Esophagus muscularis mucosa (tissue), 4 donors: ENCODE measurements at regions not wholly inside any gene's neighbourhood (a gene's known extent, or its start where the extent isn't known, plus 50 kb on each side); places are given as distances from the start of the nearest gene placed in this dataset.

Experiments used
- DNase-seq: peaks from one replicate; pipeline ENCODE4 v3.0.0-alpha.2; 2017; ENCODE audit errors: extremely low spot score
- H3K27ac ChIP-seq, 4 donors: fragments of 200-600 bp; sonication (generic); replicated peaks in 1 of 4; 1 replicate in 3 of 4; 2 replicates in 1 of 4; pipeline ENCODE4 v1.5.1; 2016 to 2019; ENCODE audit warnings: mild to moderate bottlenecking in 1 of 4
- H3K27me3 ChIP-seq, 4 donors: fragments of 200-600 bp; sonication (generic); one replicate each; pipeline versions ENCODE4 v1.5.1 to v1.6.0; 2016 to 2019
- H3K36me3 ChIP-seq, 4 donors: fragments of 200-600 bp; sonication (generic); one replicate each; pipeline ENCODE4 v1.5.1; 2016 to 2019
- H3K4me1 ChIP-seq, 4 donors: fragments of 200-600 bp; sonication (generic); one replicate each; pipeline ENCODE4 v1.5.1; 2016 to 2019
- H3K4me3 ChIP-seq, 4 donors: fragments of 200-600 bp; sonication (generic); 1 replicate in 2 of 4; 2 replicates in 2 of 4; pipeline ENCODE4 v1.5.1; 2016 to 2019; ENCODE audit warnings: mild to moderate bottlenecking in 4 of 4, moderate library complexity in 1 of 4
- H3K9me3 ChIP-seq, 4 donors: fragments of 200-600 bp; sonication (generic); 1 replicate in 3 of 4; 2 replicates in 1 of 4; pipeline ENCODE4 v1.5.1; 2016 to 2019
- CTCF ChIP-seq, 3 experiments: fragments of 200-600 bp in 2 of 3; fragments of 450-650 bp in 1 of 3; sonication (generic) in 2 of 3; IDR thresholded peaks; one replicate each; pipeline ENCODE4 v1.5.1; 2017 to 2019; ENCODE audit warnings: antibody characterized with exemption in 3 of 3, mild to moderate bottlenecking in 2 of 3, moderate library complexity in 1 of 3
- EP300 ChIP-seq: sonication (generic); formaldehyde crosslinking; IDR thresholded peaks from one replicate; pipeline ENCODE4 v1.6.1; 2017; ENCODE audit warnings: antibody characterized with exemption
- POLR2A ChIP-seq: fragments of 450-650 bp; IDR thresholded peaks from one replicate; pipeline ENCODE4 v1.6.1; 2017; ENCODE audit warnings: antibody characterized with exemption, moderate library complexity, mild to moderate bottlenecking, low read depth
- POLR2AphosphoS5 ChIP-seq, 2 donors: sonication (generic); formaldehyde crosslinking; IDR thresholded peaks; one replicate each; pipeline ENCODE4 v1.6.1; 2017; ENCODE audit warnings: antibody characterized with exemption in 2 of 2
- WGBS: methylation state at CpG from one replicate; pipeline ENCODE4 v1.1.5; 2018; 5-methylcytosine and 5-hydroxymethylcytosine counted together
- intact Hi-C: fragments of 100-400 bp; cut with DNase I; formaldehyde crosslinking; loops from one replicate; pipeline ENCODE4 v1.15.1; 2023

GRCh38 chr4:43379016-43379415 lies 486.5 kb downstream of the GRXCR1 start:
- DNase-seq: no peak
- 83% methylated on average over 1 of the region's 1 CpG for WGBS
- Histone ChIP-seq H3K4me3 (no peak overlapping the region), H3K27me3 (no peaks in the 10 kb centered on the region), H3K4me1 (no peaks in the 10 kb centered on the region), H3K27ac (no peak overlapping the region), H3K9me3 (no peaks in the 10 kb centered on the region), H3K36me3 (no peaks in the 10 kb centered on the region)
- no peak for TF ChIP-seq CTCF (IDR thresholded peaks at IDR 0.05)
- no peak for TF ChIP-seq POLR2A
- TF ChIP-seq POLR2AphosphoS5 (IDR thresholded peaks at IDR 0.05): no peak
- no peak for TF ChIP-seq EP300
- intact Hi-C loops: no loop called here

- no peaks in the 10 kb centered on the region for H3K9me3 ChIP-seq
- 49% methylated on average over 2 of the region's 2 CpGs for WGBS
- H3K27ac ChIP-seq: no peak overlapping the region
- no peak for DNase-seq
- no peak for TF ChIP-seq EP300
- no peak for TF ChIP-seq POLR2AphosphoS5 (IDR thresholded peaks at IDR 0.05)
- TF ChIP-seq CTCF (IDR thresholded peaks at IDR 0.05): no peak
- TF ChIP-seq POLR2A: no peak
- H3K27me3 ChIP-seq: no peaks in the 10 kb centered on the region
- intact Hi-C loops: no loop called here
- no peak overlapping the region for H3K4me3 ChIP-seq
- H3K36me3 ChIP-seq: no peaks in the 10 kb centered on the region
- no peaks in the 10 kb centered on the region for H3K4me1 ChIP-seq
These were observed 487.6 kb downstream of the GRXCR1 start for GRCh38 chr4:43380093-43380492.

- Histone ChIP-seq H3K27me3 (no peaks in the 10 kb centered on the region), H3K4me3 (no peak overlapping the region), H3K4me1 (no peaks in the 10 kb centered on the region), H3K27ac (no peak overlapping the region), H3K9me3 (no peaks in the 10 kb centered on the region), H3K36me3 (no peaks in the 10 kb centered on the region)
- WGBS: 37% methylated on average over 1 of the region's 1 CpG
- TF ChIP-seq EP300: no peak
- TF ChIP-seq POLR2A: no peak
- no peak for TF ChIP-seq POLR2AphosphoS5 (IDR thresholded peaks at IDR 0.05)
- TF ChIP-seq CTCF (IDR thresholded peaks at IDR 0.05): no peak
- DNase-seq: no peak
- intact Hi-C loops: no loop called here
These were observed 498.6 kb downstream of the GRXCR1 start for GRCh38 chr4:43391069-43391468.

GRCh38 chr4:43394976-43395375 lies 502.5 kb downstream of the GRXCR1 start:
- intact Hi-C loops: no loop called here
- no peaks in the 10 kb centered on the region for H3K9me3 ChIP-seq
- no peaks in the 10 kb centered on the region for H3K4me1 ChIP-seq
- H3K4me3 ChIP-seq: no peak overlapping the region
- 61% methylated on average over 2 of the region's 3 CpGs for WGBS
- no peaks in the 10 kb centered on the region for H3K36me3 ChIP-seq
- TF ChIP-seq POLR2AphosphoS5 (IDR thresholded peaks at IDR 0.05) (no peak), CTCF (IDR thresholded peaks at IDR 0.05) (no peak), POLR2A (no peak), EP300 (no peak)
- DNase-seq: no peak
- H3K27me3 ChIP-seq: no peaks in the 10 kb centered on the region
- H3K27ac ChIP-seq: no peak overlapping the region

- no peaks in the 10 kb centered on the region for H3K27me3 ChIP-seq
- no peak overlapping the region for H3K27ac ChIP-seq
- H3K4me1 ChIP-seq: no peaks in the 10 kb centered on the region
- no peak for TF ChIP-seq EP300
- no peak for TF ChIP-seq POLR2A
- no peak for TF ChIP-seq CTCF (IDR thresholded peaks at IDR 0.05)
- no peak for TF ChIP-seq POLR2AphosphoS5 (IDR thresholded peaks at IDR 0.05)
- no peaks in the 10 kb centered on the region for H3K36me3 ChIP-seq
- DNase-seq: no peak
- no peaks in the 10 kb centered on the region for H3K9me3 ChIP-seq
- intact Hi-C loops: no loop called here
- no peak overlapping the region for H3K4me3 ChIP-seq
- 73% methylated on average over 3 of the region's 3 CpGs for WGBS
These were observed 507.2 kb downstream of the GRXCR1 start for GRCh38 chr4:43399726-43400125.
